SK-N-MC (cell line): ENCODE measurements at regions not wholly inside any gene's neighbourhood (a gene's known extent, or its start where the extent isn't known, plus 50 kb on each side); places are given as distances from the start of the nearest gene placed in this dataset.

Experiments
- DNase-seq: peaks from one replicate; pipeline ENCODE4 v3.0.0-alpha.2; 2011; ENCODE audit warnings: low read depth, low spot score
- H3K27ac ChIP-seq: fragments of 200-600 bp; sonication (generic); 2 replicates; pipeline ENCODE4 v1.5.1; 2016; ENCODE audit warnings: mixed run types
- H3K36me3 ChIP-seq: fragments of 200-600 bp; sonication (generic); 2 replicates; pipeline ENCODE4 v1.6.1; 2017; ENCODE audit warnings: antibody characterized with exemption, low read length, mixed read lengths; ENCODE audit not compliant: insufficient read depth
- H3K4me3 ChIP-seq: fragments of 200-600 bp; sonication (generic); 2 replicates; pipeline ENCODE4 v1.5.1; 2016
- H3K9ac ChIP-seq: fragments of 200-600 bp; sonication (generic); 2 replicates; pipeline ENCODE4 v1.8.0; 2017; ENCODE audit warnings: mixed run types, mixed read lengths; ENCODE audit not compliant: insufficient read length
- H3K9me3 ChIP-seq: fragments of 200-600 bp; sonication (generic); 2 replicates; pipeline ENCODE4 v1.6.1; 2017; ENCODE audit warnings: low read depth, mild to moderate bottlenecking, antibody characterized with exemption, low read length, moderate library complexity, mixed read lengths
- EZH2 ChIP-seq: fragments of 200-600 bp; sonication (generic); IDR thresholded peaks from one replicate; pipeline ENCODE4 v1.6.1; 2017; ENCODE audit warnings: antibody characterized with exemption
- FOXP2 ChIP-seq: optimal IDR thresholded peaks from 2 replicates; pipeline ENCODE3; 2011; ENCODE audit warnings: mild to moderate bottlenecking, moderate library complexity; ENCODE audit not compliant: insufficient read depth; ENCODE audit errors: extremely low read length, control extremely low read depth
- POLR2AphosphoS5 ChIP-seq: IDR thresholded peaks from 2 replicates; pipeline ENCODE4 v1.6.1; 2012; ENCODE audit warnings: mild to moderate bottlenecking, low read depth, low read length, borderline replicate concordance

DNA sequence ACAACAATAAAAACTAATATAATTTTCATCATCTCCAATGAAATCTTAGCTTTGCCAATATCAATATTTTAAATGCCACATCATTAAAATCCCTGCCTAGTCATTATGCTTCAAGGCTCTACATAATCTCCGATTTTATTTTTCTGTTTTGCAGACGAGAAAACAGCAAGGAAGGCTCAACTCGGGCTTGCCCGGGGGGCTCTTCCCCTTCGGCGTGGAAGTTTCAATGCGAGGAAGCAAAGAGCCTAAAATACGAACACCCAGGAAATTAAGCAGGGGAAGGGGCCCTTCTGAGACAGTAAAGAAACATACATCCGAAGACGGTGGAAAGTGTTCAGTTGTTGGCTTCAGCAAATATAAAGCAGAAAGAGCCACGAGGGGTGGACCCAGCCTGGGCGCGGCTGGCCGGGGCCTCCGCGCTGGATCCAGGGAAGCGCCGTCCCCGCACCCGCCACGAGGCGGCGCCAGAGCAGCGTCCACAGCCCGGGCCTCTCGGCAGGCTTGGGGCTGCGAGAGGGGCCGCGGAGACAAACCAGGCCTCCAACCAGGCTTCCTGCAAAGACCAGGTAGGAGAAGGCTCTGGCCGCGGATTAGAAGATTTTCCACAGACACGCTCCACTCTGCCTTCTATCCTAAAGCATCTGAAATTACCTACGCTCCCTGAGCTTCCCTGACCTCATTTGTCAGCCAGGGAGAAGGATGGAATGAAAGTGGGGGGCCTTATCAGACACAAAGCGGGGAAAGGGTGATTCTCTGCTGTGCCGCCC lies 77.2 kb downstream of the SERPINA3 start:
- TF ChIP-seq EZH2 = no peak
- no peak for TF ChIP-seq POLR2AphosphoS5
- peak; percentile 23 for TF ChIP-seq FOXP2
- H3K36me3 ChIP-seq = no peaks in the 10 kb centered on the region
- peak overlapping the region; percentile 57 for H3K4me3 ChIP-seq
- peak overlapping the region; percentile 64 for H3K9ac ChIP-seq
- DNase-seq = no peak
- no peaks in the 10 kb centered on the region for H3K9me3 ChIP-seq
- peak overlapping the region; percentile 89 for H3K27ac ChIP-seq

DNA sequence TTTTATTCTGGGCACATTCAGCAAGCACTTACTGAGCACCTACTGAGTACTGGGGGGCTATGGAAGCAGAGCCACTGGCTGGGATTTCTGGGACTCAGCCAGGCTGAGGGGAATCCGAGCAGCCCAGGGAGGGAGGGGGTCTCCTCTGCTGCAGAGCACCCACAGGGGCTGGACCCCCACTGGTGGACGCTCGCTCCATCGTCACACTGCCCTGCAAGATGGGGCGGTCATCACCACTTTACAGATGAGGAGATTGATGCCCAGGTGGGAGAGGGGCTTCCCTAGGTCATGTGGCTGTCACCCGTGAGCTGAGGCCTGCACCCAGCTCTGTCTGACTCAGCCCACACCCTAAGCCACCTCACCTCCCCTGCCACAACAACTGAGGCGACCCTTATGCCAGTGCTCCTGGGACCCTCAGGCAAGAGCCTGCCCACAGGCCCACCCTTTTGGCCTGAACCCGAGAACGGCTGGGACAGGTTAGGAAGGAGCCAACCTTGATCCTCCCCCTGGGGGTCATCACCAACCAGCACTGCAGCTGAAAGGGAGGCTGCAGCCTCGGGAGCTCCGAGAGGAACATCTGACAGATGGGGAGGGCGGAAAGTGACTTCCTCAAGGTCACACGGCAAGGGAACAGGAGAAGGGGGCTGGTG lies 74.4 kb downstream of the SERPINA3 start:
- H3K36me3 ChIP-seq = no peaks in the 10 kb centered on the region
- no peak overlapping the region for H3K4me3 ChIP-seq
- no peak for DNase-seq
- H3K9me3 ChIP-seq = no peaks in the 10 kb centered on the region
- H3K27ac ChIP-seq = no peak overlapping the region
- no peak for TF ChIP-seq FOXP2
- no peak for TF ChIP-seq POLR2AphosphoS5
- TF ChIP-seq EZH2 = no peak
- H3K9ac ChIP-seq = no peak overlapping the region

DNA sequence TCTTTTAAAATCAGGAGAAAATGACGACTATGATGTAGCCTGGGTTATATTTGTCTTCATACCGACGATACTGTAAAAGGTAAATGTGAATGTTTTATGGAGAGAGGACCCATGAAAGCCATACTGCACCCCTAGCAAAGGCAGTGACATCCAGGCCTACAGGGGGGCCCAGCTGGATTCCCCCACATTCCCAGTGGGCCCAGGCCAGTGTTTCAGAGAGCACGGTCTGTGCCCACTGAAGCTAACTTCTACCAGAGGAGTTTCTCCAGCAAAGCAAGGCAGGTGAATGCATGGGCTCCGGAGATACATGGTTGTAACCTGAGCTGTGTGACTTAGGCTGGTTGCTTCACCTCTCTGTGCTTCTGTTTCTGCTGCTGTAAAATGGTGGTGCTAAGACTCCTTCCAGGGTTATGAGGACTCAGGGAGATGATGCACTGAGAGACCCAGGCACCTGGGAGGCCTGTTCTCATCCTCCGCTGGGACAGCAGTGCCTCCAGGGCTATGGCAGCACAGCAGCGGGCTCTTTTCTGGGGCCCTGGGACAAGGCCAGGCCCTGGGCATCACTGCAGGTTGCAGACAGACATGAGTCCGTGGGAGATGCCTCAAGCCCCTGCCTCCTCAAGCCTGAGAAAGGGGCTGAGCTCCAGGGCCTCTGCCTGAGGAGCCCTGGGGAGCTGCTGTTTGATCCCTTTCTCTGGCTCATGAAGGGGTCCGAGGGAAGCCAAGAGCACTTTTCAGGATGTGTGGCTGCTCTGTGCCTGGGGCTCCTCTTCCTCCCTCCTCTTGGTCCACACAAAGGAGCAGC lies 73.7 kb downstream of the SERPINA3 start:
- Histone ChIP-seq H3K9me3 (no peaks in the 10 kb centered on the region), H3K4me3 (no peak overlapping the region), H3K27ac (no peak overlapping the region), H3K36me3 (no peaks in the 10 kb centered on the region), H3K9ac (no peak overlapping the region)
- no peak for DNase-seq
- TF ChIP-seq FOXP2 = no peak
- no peak for TF ChIP-seq POLR2AphosphoS5
- no peak for TF ChIP-seq EZH2

DNA sequence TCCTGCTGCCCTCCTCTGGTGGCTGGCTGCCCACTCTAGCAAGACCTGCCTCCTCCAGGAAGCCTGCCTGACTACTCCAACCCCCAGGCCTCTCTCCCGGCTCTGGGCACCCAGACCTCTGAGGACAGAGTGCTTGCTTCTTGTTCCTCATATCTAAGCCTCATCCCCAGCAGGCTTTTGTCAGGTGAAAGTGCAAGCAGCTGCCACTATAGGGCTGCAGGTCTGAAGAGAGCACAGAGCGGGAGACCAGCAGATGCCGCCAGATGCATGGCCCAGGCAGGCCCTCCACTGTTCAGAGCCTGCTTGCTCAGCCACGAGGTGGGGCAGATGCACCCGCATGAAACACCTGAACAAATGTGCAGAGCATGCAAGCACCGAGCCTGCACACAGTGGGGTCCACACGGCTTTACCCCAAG lies 73.0 kb downstream of the SERPINA3 start:
- TF ChIP-seq FOXP2 = no peak
- no peak for TF ChIP-seq EZH2
- no peak for TF ChIP-seq POLR2AphosphoS5
- no peak for DNase-seq
- H3K9ac ChIP-seq = no peak overlapping the region
- no peak overlapping the region for H3K4me3 ChIP-seq
- no peaks in the 10 kb centered on the region for H3K9me3 ChIP-seq
- no peaks in the 10 kb centered on the region for H3K36me3 ChIP-seq
- H3K27ac ChIP-seq = no peak overlapping the region

DNA sequence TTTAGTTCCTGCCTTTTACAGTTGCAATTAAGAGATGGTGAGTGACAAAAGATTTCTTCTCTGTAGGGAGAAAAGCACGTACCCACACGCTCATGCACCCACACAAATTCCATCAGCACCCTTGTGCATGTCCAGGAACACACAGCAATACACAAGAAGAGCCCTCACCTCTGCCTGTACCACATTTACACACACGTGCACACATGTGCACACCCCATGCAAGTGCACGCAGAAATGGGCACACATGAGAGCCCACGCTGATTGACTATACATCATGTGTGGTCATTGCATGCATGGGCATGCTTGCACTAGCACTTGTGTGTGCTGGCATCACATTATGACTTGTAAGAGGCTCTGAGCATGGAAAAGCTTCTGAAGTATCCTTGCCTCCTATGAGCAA lies 70.5 kb downstream of the SERPINA3 start:
- Histone ChIP-seq H3K9ac (no peak overlapping the region), H3K36me3 (no peaks in the 10 kb centered on the region), H3K27ac (no peak overlapping the region), H3K9me3 (no peaks in the 10 kb centered on the region), H3K4me3 (no peak overlapping the region)
- TF ChIP-seq EZH2 (no peak), FOXP2 (no peak), POLR2AphosphoS5 (no peak)
- no peak for DNase-seq

DNA sequence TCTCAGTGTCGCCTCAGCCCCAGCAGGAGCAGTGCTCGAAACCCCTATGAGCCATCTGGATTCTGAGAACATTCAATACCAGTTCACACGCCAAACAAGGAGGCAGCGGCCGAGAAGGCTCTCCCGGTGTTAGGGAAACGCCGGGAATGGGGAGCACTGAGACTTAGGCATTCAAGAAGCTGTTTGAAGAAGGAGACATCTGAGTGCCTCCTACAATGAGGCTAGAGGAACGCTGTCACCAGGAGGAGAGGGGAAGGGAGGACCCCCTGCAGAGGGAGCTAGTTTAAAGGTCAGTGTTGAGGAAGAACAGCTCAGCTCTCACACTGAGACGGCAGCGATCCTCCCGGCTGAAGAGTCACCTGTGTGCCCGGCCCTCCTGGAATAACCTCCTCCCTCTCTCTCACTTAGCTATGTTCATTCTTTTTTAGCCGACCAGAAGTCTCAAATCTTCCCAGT lies 69.9 kb downstream of the SERPINA3 start:
- no peak for DNase-seq
- no peak for TF ChIP-seq EZH2
- no peak for TF ChIP-seq FOXP2
- TF ChIP-seq POLR2AphosphoS5 = no peak
- Histone ChIP-seq H3K36me3 (no peaks in the 10 kb centered on the region), H3K27ac (no peak overlapping the region), H3K9ac (no peak overlapping the region), H3K9me3 (no peaks in the 10 kb centered on the region), H3K4me3 (no peak overlapping the region)

DNA sequence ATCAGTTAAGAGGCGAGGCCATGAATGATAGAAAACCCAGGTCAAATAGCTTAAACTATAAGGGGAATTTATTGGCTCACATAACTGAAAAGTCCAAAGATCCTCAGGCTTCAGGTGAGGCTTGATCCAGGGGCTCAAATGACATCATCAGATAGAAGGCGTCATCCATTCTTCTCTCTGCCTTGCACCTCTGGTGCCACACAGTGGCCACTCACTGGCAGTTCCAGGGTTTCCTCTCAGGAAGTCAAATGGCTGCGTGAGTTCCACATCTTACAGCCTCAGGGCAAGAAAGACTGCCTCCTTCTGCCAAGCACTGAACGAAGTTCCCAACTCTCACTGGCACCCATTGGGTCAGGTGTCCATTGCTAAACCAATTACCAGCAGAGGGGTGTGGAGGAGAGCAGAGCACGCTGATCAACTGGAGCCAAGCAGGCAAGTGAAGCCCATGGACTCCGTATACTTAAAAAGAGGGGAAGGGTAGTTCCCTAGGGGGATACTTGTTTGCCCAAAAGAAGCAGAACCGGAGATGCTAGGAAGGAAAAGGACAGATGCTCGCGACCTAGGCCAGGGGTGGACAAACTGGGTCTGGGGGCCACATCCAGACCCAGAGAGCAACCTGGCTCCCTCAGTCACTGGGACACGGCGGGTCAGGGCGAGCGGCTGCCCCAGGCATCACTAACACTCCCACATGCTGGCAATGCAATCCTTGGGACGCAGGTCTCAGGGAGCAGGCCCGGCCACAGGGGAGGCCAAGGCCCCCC lies 69.3 kb downstream of the SERPINA3 start:
- Histone ChIP-seq H3K9ac (no peak overlapping the region), H3K9me3 (no peaks in the 10 kb centered on the region), H3K36me3 (no peaks in the 10 kb centered on the region), H3K4me3 (0 out of 2 replicates have a peak overlapping the region, but pooled peaks have one; percentile 9), H3K27ac (peak overlapping the region; percentile 54; the same call in 1 of the 2 replicates)
- DNase-seq = no peak
- no peak for TF ChIP-seq POLR2AphosphoS5
- TF ChIP-seq FOXP2 = no peak
- TF ChIP-seq EZH2 = no peak

DNA sequence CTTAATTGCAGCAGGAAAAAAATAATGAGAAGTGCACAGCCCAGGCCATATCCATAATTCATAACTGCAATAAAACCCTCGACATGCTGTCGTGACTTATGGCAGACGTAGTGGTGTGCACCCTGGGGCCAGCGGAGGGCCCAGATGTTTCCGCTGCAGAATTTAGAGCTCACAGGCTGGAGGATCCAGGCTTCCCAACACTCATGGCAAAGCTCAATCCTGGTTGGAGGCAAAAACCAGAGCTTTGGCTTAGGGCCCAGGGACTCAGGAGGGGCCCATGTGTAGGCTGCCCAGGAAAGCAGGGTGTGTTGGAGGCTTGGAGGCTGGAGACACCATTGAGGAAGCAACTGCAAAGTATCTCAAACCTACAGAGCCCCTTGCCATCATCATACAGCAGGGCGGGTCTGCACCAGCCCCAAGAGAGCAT lies 68.7 kb downstream of the SERPINA3 start:
- H3K27ac ChIP-seq = peak overlapping the region; percentile 54; the same call in 1 of the 2 replicates
- H3K9ac ChIP-seq = no peak overlapping the region
- no peak for DNase-seq
- TF ChIP-seq FOXP2 = no peak
- TF ChIP-seq POLR2AphosphoS5 = peak; percentile 34; the same call in 1 of the 2 replicates
- H3K4me3 ChIP-seq = peak overlapping the region; percentile 38; the same call in 1 of the 2 replicates
- H3K36me3 ChIP-seq = no peaks in the 10 kb centered on the region
- H3K9me3 ChIP-seq = no peaks in the 10 kb centered on the region
